IMR-90 (cell line): ENCODE measurements at regions not wholly inside any gene's neighbourhood (a gene's known extent, or its start where the extent isn't known, plus 50 kb on each side); places are given as distances from the start of the nearest gene placed in this dataset.

Experiments
- ATAC-seq: fragments of 200-7000 bp; cut with Tn5 transposase; 2 replicates; pipeline ENCODE4 v1.9.1; 2020; ENCODE audit warnings: low read depth, mild to moderate bottlenecking, moderate library complexity
- BruUV-seq: library from RNA; stranded (reverse); fragments of 400-500 nt; replicated peaks from 2 replicates; lab custom pipeline; 2021; lab: Mats Ljungman, UMichigan
- CTCF ChIA-PET: fragments of 300-600 bp; formaldehyde crosslinking; extraction: SDS; loops from one replicate; lab custom pipeline; 2021; ENCODE audit warnings: antibody characterized with exemption; lab: Yijun Ruan, JAX
- POLR2A ChIA-PET: fragments of 300-600 bp; sonication (Branson Sonifier 250); formaldehyde crosslinking; loops from one replicate; lab custom pipeline; 2022; ENCODE audit warnings: antibody characterized with exemption; ENCODE audit not compliant: unreplicated experiment; lab: Charles Lee
- DNase-seq: peaks from one replicate; pipeline ENCODE4 v3.0.0; 2013
- H2AFZ ChIP-seq: replicated peaks from 2 replicates; pipeline ENCODE3; 2013; ENCODE audit warnings: low read length, mild to moderate bottlenecking; ENCODE audit not compliant: poor library complexity
- H2AK5ac ChIP-seq: 2 replicates; pipeline ENCODE4 v1.6.1; 2013; ENCODE audit warnings: low read depth, low read length, inconsistent platforms
- H2AK9ac ChIP-seq: replicated peaks from 2 replicates; pipeline ENCODE3; 2013; ENCODE audit warnings: mild to moderate bottlenecking, low read depth, low read length, moderate library complexity; ENCODE audit not compliant: poor library complexity
- H2BK120ac ChIP-seq: 2 replicates; pipeline ENCODE4 v1.6.1; 2013; ENCODE audit warnings: low read depth, low read length, inconsistent platforms
- H2BK15ac ChIP-seq: 3 replicates; pipeline ENCODE4 v1.6.1; 2013; ENCODE audit warnings: low read depth, low read length, inconsistent platforms
- H2BK20ac ChIP-seq: 2 replicates; pipeline ENCODE4 v1.6.1; 2013; ENCODE audit warnings: low read depth, mild to moderate bottlenecking, inconsistent platforms, low read length, moderate library complexity
- H2BK5ac ChIP-seq: 2 replicates; pipeline ENCODE4 v1.6.1; 2013; ENCODE audit warnings: mild to moderate bottlenecking, low read depth, low read length, inconsistent platforms; ENCODE audit not compliant: poor library complexity, severe bottlenecking
- H3K14ac ChIP-seq: replicated peaks from 2 replicates; pipeline ENCODE4 v1.6.1; 2013; ENCODE audit warnings: low read depth, low read length, inconsistent platforms
- H3K18ac ChIP-seq: 2 replicates; pipeline ENCODE4 v1.6.1; 2013; ENCODE audit warnings: low read depth, low read length, control low read depth
- H3K23ac ChIP-seq: 2 replicates; pipeline ENCODE4 v1.6.1; 2013; ENCODE audit warnings: low read depth, low read length, inconsistent platforms
- H3K27ac ChIP-seq: 2 replicates; pipeline ENCODE4 v1.5.1; 2013; ENCODE audit warnings: mild to moderate bottlenecking, control low read depth, low read length; ENCODE audit not compliant: insufficient read depth
- H3K27me3 ChIP-seq: 2 replicates; pipeline ENCODE4 v1.6.1; 2013; ENCODE audit warnings: low read length; ENCODE audit not compliant: control insufficient read depth, insufficient read depth
- H3K36me3 ChIP-seq: 2 replicates; pipeline ENCODE4 v1.6.1; 2013; ENCODE audit warnings: low read length, mixed read lengths; ENCODE audit not compliant: control insufficient read depth, insufficient read depth
- H3K4ac ChIP-seq: 2 replicates; pipeline ENCODE4 v1.6.1; 2013; ENCODE audit warnings: low read depth, low read length, inconsistent platforms
- H3K4me1 ChIP-seq: 2 replicates; pipeline ENCODE4 v1.6.1; 2013; ENCODE audit warnings: low read length, mixed read lengths; ENCODE audit not compliant: control insufficient read depth, insufficient read depth
- H3K4me2 ChIP-seq: 2 replicates; pipeline ENCODE4 v1.6.1; 2013; ENCODE audit warnings: low read depth, mild to moderate bottlenecking, control low read depth, low read length, moderate library complexity
- H3K4me3 ChIP-seq: 2 replicates; pipeline ENCODE4 v1.5.1; 2013; ENCODE audit warnings: low read depth, mild to moderate bottlenecking, control low read depth, low read length, moderate library complexity; ENCODE audit not compliant: insufficient read depth
- H3K56ac ChIP-seq: 2 replicates; pipeline ENCODE4 v1.6.1; 2013; ENCODE audit warnings: low read length, inconsistent platforms; ENCODE audit not compliant: insufficient read depth; ENCODE audit errors: extremely low read depth
- H3K79me1 ChIP-seq, 2 experiments: 2 replicates each; pipeline ENCODE4 v1.6.1; 2013; ENCODE audit warnings: low read length in 2 of 2, inconsistent platforms in 1 of 2, low read depth in 1 of 2
- H3K9ac ChIP-seq: 2 replicates; pipeline ENCODE4 v1.6.1; 2013; ENCODE audit warnings: low read depth, low read length, control low read depth
- H3K9me1 ChIP-seq: 2 replicates; pipeline ENCODE4 v1.6.1; 2013; ENCODE audit warnings: low read length, inconsistent platforms; ENCODE audit not compliant: insufficient read depth
- H3K9me3 ChIP-seq: 2 replicates; pipeline ENCODE4 v1.6.1; 2013; ENCODE audit warnings: low read length; ENCODE audit not compliant: control insufficient read depth, insufficient read depth
- H4K20me1 ChIP-seq: 2 replicates; pipeline ENCODE4 v1.6.1; 2013; ENCODE audit warnings: low read length, inconsistent platforms; ENCODE audit not compliant: insufficient read depth
- H4K5ac ChIP-seq: 2 replicates; pipeline ENCODE4 v1.6.1; 2013; ENCODE audit warnings: mild to moderate bottlenecking, low read depth, low read length, control low read depth
- H4K8ac ChIP-seq, 2 experiments: 2 replicates each; pipeline ENCODE4 v1.6.1; 2013; ENCODE audit warnings: low read depth in 2 of 2, low read length in 2 of 2, control low read depth in 1 of 2, inconsistent platforms in 1 of 2
- H4K91ac ChIP-seq: 2 replicates; pipeline ENCODE4 v1.6.1; 2013; ENCODE audit warnings: low read depth, low read length, inconsistent platforms; ENCODE audit not compliant: insufficient read depth
- CHD1 ChIP-seq: IDR thresholded peaks from 2 replicates; pipeline ENCODE4 v1.6.1; 2012; ENCODE audit warnings: low read depth, low read length, improper control_type of control experiment
- ELK1 ChIP-seq: fragments of 150-350 bp; IDR thresholded peaks from 2 replicates; pipeline ENCODE4 v1.6.1; 2016; ENCODE audit warnings: low read depth, mild to moderate bottlenecking, low read length, moderate library complexity, borderline replicate concordance
- SMC3 ChIP-seq: fragments of 150-350 bp; IDR thresholded peaks from 2 replicates; pipeline ENCODE4 v1.6.1; 2016; ENCODE audit warnings: low read depth, mild to moderate bottlenecking, antibody characterized with exemption, low read length, moderate library complexity
- WGBS, 2 experiments: methylation state at CpG; one replicate each; pipeline versions ENCODE4 v1.1.5 to v1.1.7; 2013; ENCODE audit warnings: missing lambda C conversion rate in 2 of 2; ENCODE audit not compliant: insufficient read length in 1 of 2; ENCODE audit errors: extremely low coverage in 2 of 2; 5-methylcytosine and 5-hydroxymethylcytosine counted together
- dilution Hi-C: fragments of 300-500 bp; cut with HindIII; formaldehyde crosslinking; loops from one replicate; pipeline ENCODE4 v1.14.3; 2018; ENCODE audit warnings: low sequenced_read_pairs; ENCODE audit not compliant: unreplicated experiment
- in situ Hi-C: fragments of 300-500 bp; cut with MboI; formaldehyde crosslinking; loops from 3 replicates; pipeline ENCODE4 v1.14.3; 2019; ENCODE audit warnings: low sequenced_read_pairs, inconsistent platforms, mixed read lengths
- intact Hi-C: fragments of 100-400 bp; cut with micrococcal nuclease; formaldehyde crosslinking; loops from 2 replicates; pipeline ENCODE4 v1.10.0; 2022

GRCh38 chr4:67084783-67085182 is 460.5 kb downstream of the CENPC start:
- TF ChIP-seq CHD1 (no peak), ELK1 (no peak), SMC3 (no peak)
- WGBS, 2 experiments = no CpG with 5 or more reads among the region's 2 CpGs
- H3K23ac ChIP-seq = no peak overlapping the region
- no peak overlapping the region for H3K4ac ChIP-seq
- H3K79me1 ChIP-seq = no peaks in the 10 kb centered on the region
- ChIA-PET CTCF (no interaction called here), POLR2A (no interaction called here)
- H2AK5ac ChIP-seq = no peak overlapping the region
- no peaks in the 10 kb centered on the region for H3K27me3 ChIP-seq
- 0 out of 2 replicates have a peak, but pooled peaks cover 1% of the 10 kb centered on the region for H3K9me3 ChIP-seq
- BruUV-seq = no TSS peak
- no peak overlapping the region for H2AFZ ChIP-seq
- H3K56ac ChIP-seq = no peak overlapping the region
- ATAC-seq = no peak
- no peak overlapping the region for H2BK20ac ChIP-seq
- no peak overlapping the region for H3K14ac ChIP-seq
- H4K91ac ChIP-seq = no peak overlapping the region
- H3K4me1 ChIP-seq = no peaks in the 10 kb centered on the region
- no peak overlapping the region for H4K5ac ChIP-seq
- in situ Hi-C loops (no loop called here), intact Hi-C loops (no loop called here), dilution Hi-C loops (no loop called here)
- DNase-seq = no peak
- no peak overlapping the region for H2BK15ac ChIP-seq
- no peak overlapping the region for H4K8ac ChIP-seq
- no peak overlapping the region for H3K4me2 ChIP-seq
- no peaks in the 10 kb centered on the region for H3K9me1 ChIP-seq
- H3K18ac ChIP-seq = no peak overlapping the region
- no peak overlapping the region for H3K4me3 ChIP-seq
- no peak overlapping the region for H2BK120ac ChIP-seq
- no peak overlapping the region for H3K9ac ChIP-seq
- no peaks in the 10 kb centered on the region for H3K36me3 ChIP-seq
- H2BK5ac ChIP-seq = no peak overlapping the region
- no peak overlapping the region for H3K27ac ChIP-seq
- no peak overlapping the region for H2AK9ac ChIP-seq
- H4K20me1 ChIP-seq = no peaks in the 10 kb centered on the region
